DMS114 treated with DMSO at 0.1 percent for 48 hours (cell line): ENCODE measurements at regions not wholly inside any gene's neighbourhood (a gene's known extent, or its start where the extent isn't known, plus 50 kb on each side); places are given as distances from the start of the nearest gene placed in this dataset.

Source experiments
- DNase-seq: peaks from one replicate; lab custom pipeline; 2025; ENCODE audit not compliant: unreplicated experiment; lab: John Stamatoyannopoulos, UW

GRCh38 chr16:55115506-55115905 lies 184.8 kb downstream of the IRX5 start:
- no peak for DNase-seq

- no peak for DNase-seq
Observed at GRCh38 chr16:55116165-55116920, 185.7 kb downstream of the IRX5 start.

- no peak for DNase-seq
Observed at GRCh38 chr16:55118701-55119260, 188.1 kb downstream of the IRX5 start.

- peak; percentile 12 for DNase-seq
Observed at GRCh38 chr16:55120408-55120807, 189.7 kb downstream of the IRX5 start.

GRCh38 chr16:55120826-55121225 lies 190.2 kb downstream of the IRX5 start:
- no peak for DNase-seq

- no peak for DNase-seq
Observed at GRCh38 chr16:55123652-55124051, 193.0 kb downstream of the IRX5 start.

GRCh38 chr16:55125818-55126385 lies 195.2 kb downstream of the IRX5 start:
- no peak for DNase-seq

GRCh38 chr16:55126456-55126855 lies 195.8 kb downstream of the IRX5 start:
- no peak for DNase-seq

GRCh38 chr16:55130456-55130855 lies 193.5 kb upstream of the IRX6 start:
- DNase-seq, result no peak

GRCh38 chr16:55130911-55131310 lies 193.1 kb upstream of the IRX6 start:
- no peak for DNase-seq

- no peak for DNase-seq
Observed at GRCh38 chr16:55133654-55134053, 190.3 kb upstream of the IRX6 start.

- DNase-seq, result no peak
Observed at GRCh38 chr16:55136356-55137150, 187.4 kb upstream of the IRX6 start.

GRCh38 chr16:55138298-55138697 lies 185.7 kb upstream of the IRX6 start:
- no peak for DNase-seq

- no peak for DNase-seq
Observed at GRCh38 chr16:55142405-55142804, 181.6 kb upstream of the IRX6 start.

- DNase-seq, result no peak
Observed at GRCh38 chr16:55144651-55145050, 179.4 kb upstream of the IRX6 start.

- no peak for DNase-seq
Observed at GRCh38 chr16:55145771-55146603, 178.0 kb upstream of the IRX6 start.

GRCh38 chr16:55146966-55147365 lies 177.0 kb upstream of the IRX6 start:
- no peak for DNase-seq

- DNase-seq, result no peak
Observed at GRCh38 chr16:55147396-55147795, 176.6 kb upstream of the IRX6 start.

GRCh38 chr16:55149622-55150021 lies 174.4 kb upstream of the IRX6 start:
- no peak for DNase-seq

- DNase-seq, result no peak
Observed at GRCh38 chr16:55151561-55152305, 172.3 kb upstream of the IRX6 start.
